IPS-18a (cell line): ENCODE measurements at regions not wholly inside any gene's neighbourhood (a gene's known extent, or its start where the extent isn't known, plus 50 kb on each side); places are given as distances from the start of the nearest gene placed in this dataset.

Experiments used
- H3K27ac ChIP-seq: one replicate; pipeline ENCODE4 v1.5.1; 2013; ENCODE audit warnings: low read length
- H3K27me3 ChIP-seq: one replicate; pipeline ENCODE4 v1.6.1; 2013; ENCODE audit warnings: mild to moderate bottlenecking, low read length; ENCODE audit not compliant: control insufficient read depth, insufficient read depth
- H3K36me3 ChIP-seq: one replicate; pipeline ENCODE4 v1.6.1; 2013; ENCODE audit warnings: low read depth, low read length; ENCODE audit not compliant: control insufficient read depth
- H3K4me1 ChIP-seq: one replicate; pipeline ENCODE4 v1.6.1; 2013; ENCODE audit warnings: low read depth, low read length; ENCODE audit not compliant: control insufficient read depth
- H3K4me3 ChIP-seq: one replicate; pipeline ENCODE4 v1.5.1; 2013; ENCODE audit warnings: low read length
- H3K9ac ChIP-seq: one replicate; pipeline ENCODE4 v1.6.1; 2013; ENCODE audit warnings: mild to moderate bottlenecking, low read length, moderate library complexity
- H3K9me3 ChIP-seq: one replicate; pipeline ENCODE4 v1.6.1; 2013; ENCODE audit warnings: low read depth, low read length; ENCODE audit not compliant: control insufficient read depth

- Histone ChIP-seq H3K4me3 (no peak overlapping the region), H3K27ac (no peak overlapping the region), H3K4me1 (peaks cover 3% of the 10 kb centered on the region), H3K9me3 (no peaks in the 10 kb centered on the region), H3K36me3 (no peaks in the 10 kb centered on the region), H3K9ac (no peak overlapping the region), H3K27me3 (no peaks in the 10 kb centered on the region)
Measured at GRCh38 chr10:121303287-121303890, 294.9 kb downstream of the FGFR2 start.

GRCh38 chr10:121305066-121305465, 293.2 kb downstream of the FGFR2 start:
- H3K9ac ChIP-seq, result no peak overlapping the region
- H3K27ac ChIP-seq, result no peak overlapping the region
- H3K36me3 ChIP-seq, result no peaks in the 10 kb centered on the region
- no peaks in the 10 kb centered on the region for H3K27me3 ChIP-seq
- H3K4me1 ChIP-seq, result peaks cover 6% of the 10 kb centered on the region
- no peak overlapping the region for H3K4me3 ChIP-seq
- no peaks in the 10 kb centered on the region for H3K9me3 ChIP-seq

GRCh38 chr10:121306159-121306673, 292.0 kb downstream of the FGFR2 start:
- H3K9me3 ChIP-seq, result no peaks in the 10 kb centered on the region
- no peaks in the 10 kb centered on the region for H3K27me3 ChIP-seq
- H3K4me1 ChIP-seq, result peaks cover 15% of the 10 kb centered on the region
- no peaks in the 10 kb centered on the region for H3K36me3 ChIP-seq
- no peak overlapping the region for H3K27ac ChIP-seq
- no peak overlapping the region for H3K9ac ChIP-seq
- H3K4me3 ChIP-seq, result no peak overlapping the region

- Histone ChIP-seq H3K4me3 (no peak overlapping the region), H3K36me3 (no peaks in the 10 kb centered on the region), H3K4me1 (peaks cover 28% of the 10 kb centered on the region), H3K9me3 (no peaks in the 10 kb centered on the region), H3K27me3 (no peaks in the 10 kb centered on the region), H3K27ac (no peak overlapping the region), H3K9ac (no peak overlapping the region)
Measured at GRCh38 chr10:121307411-121307980, 290.7 kb downstream of the FGFR2 start.

GRCh38 chr10:121308020-121308419, 290.2 kb downstream of the FGFR2 start:
- Histone ChIP-seq H3K27me3 (no peaks in the 10 kb centered on the region), H3K4me1 (peaks cover 33% of the 10 kb centered on the region), H3K27ac (no peak overlapping the region), H3K36me3 (no peaks in the 10 kb centered on the region), H3K4me3 (no peak overlapping the region), H3K9ac (no peak overlapping the region), H3K9me3 (no peaks in the 10 kb centered on the region)

- no peak overlapping the region for H3K27ac ChIP-seq
- H3K27me3 ChIP-seq, result no peaks in the 10 kb centered on the region
- H3K9ac ChIP-seq, result no peak overlapping the region
- peaks cover 31% of the 10 kb centered on the region for H3K4me1 ChIP-seq
- no peaks in the 10 kb centered on the region for H3K36me3 ChIP-seq
- H3K9me3 ChIP-seq, result no peaks in the 10 kb centered on the region
- no peak overlapping the region for H3K4me3 ChIP-seq
Measured at GRCh38 chr10:121309164-121309563, 289.1 kb downstream of the FGFR2 start.

GRCh38 chr10:121310151-121310711, 288.0 kb downstream of the FGFR2 start:
- H3K36me3 ChIP-seq, result no peaks in the 10 kb centered on the region
- H3K4me3 ChIP-seq, result no peak overlapping the region
- H3K9me3 ChIP-seq, result no peaks in the 10 kb centered on the region
- no peak overlapping the region for H3K9ac ChIP-seq
- H3K27me3 ChIP-seq, result no peaks in the 10 kb centered on the region
- peaks cover 31% of the 10 kb centered on the region for H3K4me1 ChIP-seq
- H3K27ac ChIP-seq, result no peak overlapping the region

- Histone ChIP-seq H3K9me3 (no peaks in the 10 kb centered on the region), H3K27ac (no peak overlapping the region), H3K27me3 (no peaks in the 10 kb centered on the region), H3K4me3 (no peak overlapping the region), H3K9ac (no peak overlapping the region), H3K36me3 (no peaks in the 10 kb centered on the region), H3K4me1 (peaks cover 31% of the 10 kb centered on the region)
Measured at GRCh38 chr10:121311812-121312443, 286.3 kb downstream of the FGFR2 start.

GRCh38 chr10:121312587-121312986, 285.7 kb downstream of the FGFR2 start:
- Histone ChIP-seq H3K4me1 (peaks cover 31% of the 10 kb centered on the region), H3K4me3 (no peak overlapping the region), H3K9ac (no peak overlapping the region), H3K27me3 (no peaks in the 10 kb centered on the region), H3K9me3 (no peaks in the 10 kb centered on the region), H3K36me3 (no peaks in the 10 kb centered on the region), H3K27ac (no peak overlapping the region)

- no peaks in the 10 kb centered on the region for H3K36me3 ChIP-seq
- peaks cover 31% of the 10 kb centered on the region for H3K4me1 ChIP-seq
- H3K9ac ChIP-seq, result no peak overlapping the region
- no peak overlapping the region for H3K4me3 ChIP-seq
- no peaks in the 10 kb centered on the region for H3K27me3 ChIP-seq
- no peaks in the 10 kb centered on the region for H3K9me3 ChIP-seq
- H3K27ac ChIP-seq, result no peak overlapping the region
Measured at GRCh38 chr10:121313119-121313875, 284.9 kb downstream of the FGFR2 start.

- no peaks in the 10 kb centered on the region for H3K36me3 ChIP-seq
- H3K9me3 ChIP-seq, result no peaks in the 10 kb centered on the region
- no peak overlapping the region for H3K4me3 ChIP-seq
- no peak overlapping the region for H3K9ac ChIP-seq
- H3K4me1 ChIP-seq, result peaks cover 16% of the 10 kb centered on the region
- H3K27me3 ChIP-seq, result no peaks in the 10 kb centered on the region
- no peak overlapping the region for H3K27ac ChIP-seq
Measured at GRCh38 chr10:121316432-121316831, 281.8 kb downstream of the FGFR2 start.
